ENCODE measurements at regions not wholly inside any gene's neighbourhood (a gene's known extent, or its start where the extent isn't known, plus 50 kb on each side); places are given as distances from the start of the nearest gene placed in this dataset.

DNA sequence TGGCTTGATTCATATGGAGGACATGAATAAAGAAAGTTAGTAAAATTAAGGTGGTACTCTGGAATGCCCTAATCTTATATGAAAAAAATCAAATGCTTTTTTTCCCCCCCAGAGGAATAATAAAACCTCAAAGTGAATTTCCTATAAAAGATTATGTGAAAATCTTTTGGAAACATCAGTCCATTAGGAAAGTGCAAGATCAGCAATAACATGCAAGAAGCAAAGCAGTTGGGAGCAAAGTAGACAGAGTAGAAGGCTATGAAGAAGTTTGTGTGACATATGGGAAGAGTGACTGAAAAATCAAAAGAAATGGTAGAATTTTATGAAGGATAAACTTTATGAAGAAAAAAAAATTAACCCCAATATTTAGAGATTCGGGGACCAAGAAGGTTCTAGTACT is 998.0 kb upstream of the EPHA7 start:
- Histone ChIP-seq H3K9ac (ENCODE audit: low read length) (no peak overlapping the region), H3K79me2 (ENCODE audit: insufficient read depth, low read length) (no peaks in the 10 kb centered on the region), H3K4me2 (ENCODE audit: low read length) (no peak overlapping the region), H2AFZ (ENCODE audit: low read depth, low read length) (no peak overlapping the region), H3K4me3 (ENCODE audit: insufficient read depth, low read depth, low read length) (no peak overlapping the region), H3K27ac (ENCODE audit: low read depth, low read length) (no peak overlapping the region), H3K9me3 (ENCODE audit: insufficient read depth, low read depth, low read length) (no peaks in the 10 kb centered on the region), H4K20me1 (ENCODE audit: insufficient read depth, low read length) (no peaks in the 10 kb centered on the region), H3K27me3 (ENCODE audit: insufficient read depth, low read length) (no peaks in the 10 kb centered on the region), H3K4me1 (ENCODE audit: insufficient read depth, low read length) (no peaks in the 10 kb centered on the region), H3K36me3 (ENCODE audit: insufficient read depth, low read length) (no peaks in the 10 kb centered on the region)
- no peak overlapping the region for H3K27ac Mint-ChIP-seq (ENCODE audit: unreplicated experiment)
- no peak for FAIRE-seq
- TF ChIP-seq, protein P1, sequence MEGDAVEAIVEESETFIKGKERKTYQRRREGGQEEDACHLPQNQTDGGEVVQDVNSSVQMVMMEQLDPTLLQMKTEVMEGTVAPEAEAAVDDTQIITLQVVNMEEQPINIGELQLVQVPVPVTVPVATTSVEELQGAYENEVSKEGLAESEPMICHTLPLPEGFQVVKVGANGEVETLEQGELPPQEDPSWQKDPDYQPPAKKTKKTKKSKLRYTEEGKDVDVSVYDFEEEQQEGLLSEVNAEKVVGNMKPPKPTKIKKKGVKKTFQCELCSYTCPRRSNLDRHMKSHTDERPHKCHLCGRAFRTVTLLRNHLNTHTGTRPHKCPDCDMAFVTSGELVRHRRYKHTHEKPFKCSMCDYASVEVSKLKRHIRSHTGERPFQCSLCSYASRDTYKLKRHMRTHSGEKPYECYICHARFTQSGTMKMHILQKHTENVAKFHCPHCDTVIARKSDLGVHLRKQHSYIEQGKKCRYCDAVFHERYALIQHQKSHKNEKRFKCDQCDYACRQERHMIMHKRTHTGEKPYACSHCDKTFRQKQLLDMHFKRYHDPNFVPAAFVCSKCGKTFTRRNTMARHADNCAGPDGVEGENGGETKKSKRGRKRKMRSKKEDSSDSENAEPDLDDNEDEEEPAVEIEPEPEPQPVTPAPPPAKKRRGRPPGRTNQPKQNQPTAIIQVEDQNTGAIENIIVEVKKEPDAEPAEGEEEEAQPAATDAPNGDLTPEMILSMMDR (IDR thresholded peaks at IDR 0.05; ENCODE audit: insufficient read depth, low read depth, low read length): no peak
- H3K4me1 Mint-ChIP-seq (ENCODE audit: low read depth, unreplicated experiment): no peaks in the 10 kb centered on the region
- no peaks in the 10 kb centered on the region for H3K9me3 Mint-ChIP-seq (ENCODE audit: unreplicated experiment)
- H3K27me3 Mint-ChIP-seq (ENCODE audit: low read depth, unreplicated experiment): no peaks in the 10 kb centered on the region
- no peak overlapping the region for H3K4me3 Mint-ChIP-seq (ENCODE audit: unreplicated experiment)
- no peak for DNase-seq (ENCODE audit: low read depth)
- no peaks in the 10 kb centered on the region for H3K36me3 Mint-ChIP-seq (ENCODE audit: low read depth, unreplicated experiment)

- H3K27ac Mint-ChIP-seq (ENCODE audit: unreplicated experiment): no peak overlapping the region
- Histone ChIP-seq H2AFZ (ENCODE audit: low read depth, low read length) (no peak overlapping the region), H4K20me1 (ENCODE audit: insufficient read depth, low read length) (no peaks in the 10 kb centered on the region), H3K27me3 (ENCODE audit: insufficient read depth, low read length) (no peaks in the 10 kb centered on the region), H3K27ac (ENCODE audit: low read depth, low read length) (no peak overlapping the region), H3K36me3 (ENCODE audit: insufficient read depth, low read length) (no peaks in the 10 kb centered on the region), H3K9me3 (ENCODE audit: insufficient read depth, low read depth, low read length) (no peaks in the 10 kb centered on the region), H3K4me3 (ENCODE audit: insufficient read depth, low read depth, low read length) (no peak overlapping the region), H3K4me2 (ENCODE audit: low read length) (no peak overlapping the region), H3K9ac (ENCODE audit: low read length) (no peak overlapping the region), H3K79me2 (ENCODE audit: insufficient read depth, low read length) (no peaks in the 10 kb centered on the region), H3K4me1 (ENCODE audit: insufficient read depth, low read length) (no peaks in the 10 kb centered on the region)
- no peaks in the 10 kb centered on the region for H3K36me3 Mint-ChIP-seq (ENCODE audit: low read depth, unreplicated experiment)
- no peak for FAIRE-seq
- no peaks in the 10 kb centered on the region for H3K9me3 Mint-ChIP-seq (ENCODE audit: unreplicated experiment)
- no peak overlapping the region for H3K4me3 Mint-ChIP-seq (ENCODE audit: unreplicated experiment)
- DNase-seq (ENCODE audit: low read depth): no peak
- H3K27me3 Mint-ChIP-seq (ENCODE audit: low read depth, unreplicated experiment): no peaks in the 10 kb centered on the region
- H3K4me1 Mint-ChIP-seq (ENCODE audit: low read depth, unreplicated experiment): no peaks in the 10 kb centered on the region
- no peak for TF ChIP-seq EZH2 (IDR thresholded peaks at IDR 0.05; ENCODE audit: insufficient read depth, low read length)
- TF ChIP-seq, protein P1 (IDR thresholded peaks at IDR 0.05; ENCODE audit: insufficient read depth, low read depth, low read length): no peak
Measured at GRCh38 chr6:94414041-94414440, 994.7 kb upstream of the EPHA7 start.

GRCh38 chr6:94401311-94401710 is 982.0 kb upstream of the EPHA7 start:
- no peaks in the 10 kb centered on the region for H3K9me3 Mint-ChIP-seq (ENCODE audit: unreplicated experiment)
- Histone ChIP-seq H4K20me1 (ENCODE audit: insufficient read depth, low read length) (no peaks in the 10 kb centered on the region), H3K27me3 (ENCODE audit: insufficient read depth, low read length) (no peaks in the 10 kb centered on the region), H3K4me1 (ENCODE audit: insufficient read depth, low read length) (no peaks in the 10 kb centered on the region), H3K36me3 (ENCODE audit: insufficient read depth, low read length) (no peaks in the 10 kb centered on the region), H3K4me2 (ENCODE audit: low read length) (no peak overlapping the region), H3K79me2 (ENCODE audit: insufficient read depth, low read length) (no peaks in the 10 kb centered on the region), H3K9me3 (ENCODE audit: insufficient read depth, low read depth, low read length) (no peaks in the 10 kb centered on the region), H2AFZ (ENCODE audit: low read depth, low read length) (no peak overlapping the region), H3K9ac (ENCODE audit: low read length) (no peak overlapping the region), H3K27ac (ENCODE audit: low read depth, low read length) (no peak overlapping the region), H3K4me3 (ENCODE audit: insufficient read depth, low read depth, low read length) (no peak overlapping the region)
- H3K36me3 Mint-ChIP-seq (ENCODE audit: low read depth, unreplicated experiment): no peaks in the 10 kb centered on the region
- no peak overlapping the region for H3K4me3 Mint-ChIP-seq (ENCODE audit: unreplicated experiment)
- no peak for TF ChIP-seq EZH2 (IDR thresholded peaks at IDR 0.05; ENCODE audit: insufficient read depth, low read length)
- TF ChIP-seq, protein P1 (IDR thresholded peaks at IDR 0.05; ENCODE audit: insufficient read depth, low read depth, low read length): no peak
- H3K27ac Mint-ChIP-seq (ENCODE audit: unreplicated experiment): no peak overlapping the region
- H3K27me3 Mint-ChIP-seq (ENCODE audit: low read depth, unreplicated experiment): no peaks in the 10 kb centered on the region
- no peaks in the 10 kb centered on the region for H3K4me1 Mint-ChIP-seq (ENCODE audit: low read depth, unreplicated experiment)
- FAIRE-seq (no peak), DNase-seq (ENCODE audit: low read depth) (no peak)

Data from astrocyte (in vitro differentiated cells and primary cell).